Epithelial cell of proximal tubule (primary cell): ENCODE measurements at regions not wholly inside any gene's neighbourhood (a gene's known extent, or its start where the extent isn't known, plus 50 kb on each side); places are given as distances from the start of the nearest gene placed in this dataset.
A peak's percentile ranks its signal among the peaks of the same experiment; 100 is the strongest.

Experiments used
- DNase-seq: peaks from one replicate; pipeline ENCODE4 v3.0.0-alpha.2; 2011; ENCODE audit warnings: low read depth
- H3K4me3 ChIP-seq: 2 replicates; pipeline ENCODE4 v1.5.1; 2011; ENCODE audit warnings: low read depth, mild to moderate bottlenecking, low read length
- CTCF ChIP-seq: conservative IDR thresholded peaks from 2 replicates; pipeline ENCODE4 v1.5.1; 2012; ENCODE audit warnings: low read depth, mild to moderate bottlenecking, low read length

DNA sequence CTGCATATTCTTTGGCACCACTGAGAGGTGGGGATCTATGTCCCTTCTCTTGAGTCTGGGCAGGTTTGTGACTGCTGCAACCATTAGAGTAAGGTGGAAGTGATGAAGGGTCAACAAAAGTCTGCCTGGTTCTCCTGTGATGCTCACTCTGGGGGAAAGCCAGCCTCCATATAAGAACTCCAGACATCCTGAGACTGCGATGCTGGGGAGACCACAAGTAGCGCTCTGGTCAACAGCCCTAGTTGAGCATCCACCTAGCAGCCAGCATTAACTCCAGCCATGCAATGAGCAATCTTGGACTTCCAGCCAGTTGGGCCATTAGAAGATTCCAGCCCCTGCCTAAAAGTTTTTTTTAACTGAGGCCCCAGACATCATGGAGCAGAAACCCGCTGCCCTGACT lies 62.8 kb downstream of the SCN11A start:
- no peak overlapping the region for H3K4me3 ChIP-seq
- no peak for TF ChIP-seq CTCF
- no peak for DNase-seq

DNA sequence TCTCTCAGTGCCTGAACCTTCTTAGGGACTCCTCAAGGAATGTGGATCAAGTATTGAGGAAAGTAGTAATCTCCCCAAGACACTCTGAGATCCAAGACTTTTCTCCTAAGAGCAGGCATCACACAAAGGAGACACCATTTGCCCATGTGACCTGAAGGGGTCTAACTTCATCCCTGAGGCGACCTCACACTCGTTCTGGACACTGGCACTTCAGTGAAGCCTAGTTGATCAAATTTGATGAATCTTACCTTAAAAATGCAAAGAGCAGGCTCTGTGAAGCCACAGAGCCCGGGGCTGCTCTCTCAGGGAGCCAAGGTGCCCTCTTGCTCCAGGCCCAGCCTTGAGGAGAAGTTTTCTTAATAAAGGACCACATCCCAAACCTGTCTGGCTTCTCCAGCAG lies 64.3 kb downstream of the SCN11A start:
- H3K4me3 ChIP-seq: no peak overlapping the region
- TF ChIP-seq CTCF: no peak
- no peak for DNase-seq

DNA sequence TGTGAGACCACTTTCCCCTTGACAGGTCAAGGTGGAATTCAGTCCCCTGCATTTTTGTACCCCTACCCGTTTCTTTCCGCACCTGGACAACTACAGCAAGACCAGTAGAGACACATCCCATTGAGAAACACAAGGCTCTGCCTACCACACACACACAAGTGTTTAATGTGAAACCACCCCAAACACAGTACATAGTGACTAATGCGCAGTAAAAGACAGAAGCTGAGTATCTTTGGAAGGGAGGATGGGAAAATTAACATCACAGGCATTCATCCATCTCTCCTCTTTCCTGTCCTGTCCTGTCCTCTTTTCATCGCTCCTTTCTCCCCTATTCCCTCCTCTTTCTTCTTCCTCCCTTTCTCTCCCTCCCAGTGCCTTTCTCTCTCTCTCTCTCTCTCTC lies 64.8 kb downstream of the SCN11A start:
- TF ChIP-seq CTCF: no peak
- DNase-seq: no peak

GRCh38 chr3:38985981-38986380 lies 65.8 kb downstream of the SCN11A start:
- no peak for DNase-seq
- H3K4me3 ChIP-seq: no peak overlapping the region
- no peak for TF ChIP-seq CTCF

More for the DNA sequence above, 64.8 kb downstream of the SCN11A start:
- no peak overlapping the region for H3K4me3 ChIP-seq

- no peak for DNase-seq
Measured at GRCh38 chr3:38985581-38985980, 66.2 kb downstream of the SCN11A start.

GRCh38 chr3:38984731-38985130 lies 67.0 kb downstream of the SCN11A start:
- no peak overlapping the region for H3K4me3 ChIP-seq
- no peak for DNase-seq
- TF ChIP-seq CTCF: no peak

More at GRCh38 chr3:38985581-38985980, 66.2 kb downstream of the SCN11A start:
- TF ChIP-seq CTCF: no peak
- no peak overlapping the region for H3K4me3 ChIP-seq

- TF ChIP-seq CTCF: peak; percentile 13
- no peak for DNase-seq
- no peak overlapping the region for H3K4me3 ChIP-seq
Measured at GRCh38 chr3:38984110-38984509, 67.6 kb downstream of the SCN11A start.
